ENCODE measurements at regions not wholly inside any gene's neighbourhood (a gene's known extent, or its start where the extent isn't known, plus 50 kb on each side); places are given as distances from the start of the nearest gene placed in this dataset.

DNA sequence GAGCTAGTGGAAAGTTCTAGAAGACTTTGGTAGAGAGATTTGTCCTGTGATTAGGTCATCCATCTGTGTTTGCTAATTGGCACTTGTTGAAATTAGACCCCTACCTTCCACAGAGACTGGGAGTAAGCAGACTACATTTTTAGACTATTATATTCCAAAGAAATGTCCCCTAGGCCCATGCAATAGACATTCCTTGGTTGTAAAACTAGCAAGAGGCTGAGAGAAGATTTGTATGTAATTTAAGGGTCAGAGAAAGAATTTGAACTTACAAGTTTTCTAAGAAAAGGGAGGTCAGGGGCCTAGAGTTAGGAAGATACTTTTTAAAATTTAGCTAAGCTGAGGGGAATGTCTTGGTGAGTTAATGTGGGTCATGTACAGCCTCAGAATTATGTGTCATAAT is 470.7 kb upstream of the SLITRK1 start:
- no TSS peak for BruUV-seq (replicated peaks)
- TF ChIP-seq, protein P1, sequence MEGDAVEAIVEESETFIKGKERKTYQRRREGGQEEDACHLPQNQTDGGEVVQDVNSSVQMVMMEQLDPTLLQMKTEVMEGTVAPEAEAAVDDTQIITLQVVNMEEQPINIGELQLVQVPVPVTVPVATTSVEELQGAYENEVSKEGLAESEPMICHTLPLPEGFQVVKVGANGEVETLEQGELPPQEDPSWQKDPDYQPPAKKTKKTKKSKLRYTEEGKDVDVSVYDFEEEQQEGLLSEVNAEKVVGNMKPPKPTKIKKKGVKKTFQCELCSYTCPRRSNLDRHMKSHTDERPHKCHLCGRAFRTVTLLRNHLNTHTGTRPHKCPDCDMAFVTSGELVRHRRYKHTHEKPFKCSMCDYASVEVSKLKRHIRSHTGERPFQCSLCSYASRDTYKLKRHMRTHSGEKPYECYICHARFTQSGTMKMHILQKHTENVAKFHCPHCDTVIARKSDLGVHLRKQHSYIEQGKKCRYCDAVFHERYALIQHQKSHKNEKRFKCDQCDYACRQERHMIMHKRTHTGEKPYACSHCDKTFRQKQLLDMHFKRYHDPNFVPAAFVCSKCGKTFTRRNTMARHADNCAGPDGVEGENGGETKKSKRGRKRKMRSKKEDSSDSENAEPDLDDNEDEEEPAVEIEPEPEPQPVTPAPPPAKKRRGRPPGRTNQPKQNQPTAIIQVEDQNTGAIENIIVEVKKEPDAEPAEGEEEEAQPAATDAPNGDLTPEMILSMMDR (conservative IDR thresholded peaks at IDR 0.05; ENCODE audit: low read length) = no peak
- no peak for TF ChIP-seq EZH2phosphoT487 (IDR thresholded peaks at IDR 0.05; ENCODE audit: borderline replicate concordance, low read depth, low read length)
- Histone ChIP-seq H3K4me1 (ENCODE audit: insufficient read depth, low read length, poor library complexity, severe bottlenecking) (no peaks in the 10 kb centered on the region), H3K4me2 (ENCODE audit: low read length) (no peak overlapping the region), H4K20me1 (ENCODE audit: insufficient read depth, low read length) (no peaks in the 10 kb centered on the region), H3K27ac (ENCODE audit: low read depth, low read length, poor library complexity, severe bottlenecking) (no peak overlapping the region), H2AFZ (ENCODE audit: low read length) (no peak overlapping the region), H3K79me2 (ENCODE audit: insufficient read depth, low read depth, low read length) (no peaks in the 10 kb centered on the region), H3K36me3 (ENCODE audit: insufficient read depth, low read length) (no peaks in the 10 kb centered on the region), H3K9me2 (ENCODE audit: insufficient read depth, low read length) (no peaks in the 10 kb centered on the region), H3K9me3 (ENCODE audit: low read length) (no peaks in the 10 kb centered on the region), H3K4me3 (ENCODE audit: low read depth, low read length, poor library complexity, severe bottlenecking) (no peak overlapping the region)
- ChIA-PET CTCF (ENCODE audit: unreplicated experiment) (no interaction called here), POLR2A (interaction anchor here (0.6 kb wide), 3 partner anchors 12 to 915 kb away, joined by 3 read pairs; no protein-coding TSS in a partner anchor)
- intact Hi-C loops (cut with micrococcal nuclease; ENCODE audit: unreplicated experiment) = no loop called here
- DNase-seq (ENCODE audit: low spot score) = no peak

DNA sequence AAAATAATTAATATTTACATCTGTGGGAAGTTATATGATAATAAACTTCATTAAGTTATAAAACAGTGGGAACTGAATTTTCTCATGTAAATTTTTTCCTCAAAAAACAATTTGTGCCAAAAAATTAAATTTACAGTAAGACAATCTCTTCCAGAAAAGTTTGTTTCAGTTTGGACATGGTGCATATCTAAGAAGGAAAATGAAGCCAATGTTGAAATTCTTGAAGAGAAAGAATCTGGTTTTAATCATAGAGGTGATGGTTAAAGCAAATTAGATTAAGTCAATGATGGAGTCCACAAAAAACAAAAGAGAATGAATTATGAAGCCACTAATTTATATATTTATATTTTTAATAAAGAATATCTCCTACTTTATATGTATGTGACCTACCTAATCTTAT is 457.2 kb upstream of the SLITRK1 start:
- BruUV-seq (replicated peaks) = no TSS peak
- no peaks in the 10 kb centered on the region for H3K9me3 ChIP-seq (ENCODE audit: low read length)
- POLR2A ChIA-PET = no interaction called here

DNA sequence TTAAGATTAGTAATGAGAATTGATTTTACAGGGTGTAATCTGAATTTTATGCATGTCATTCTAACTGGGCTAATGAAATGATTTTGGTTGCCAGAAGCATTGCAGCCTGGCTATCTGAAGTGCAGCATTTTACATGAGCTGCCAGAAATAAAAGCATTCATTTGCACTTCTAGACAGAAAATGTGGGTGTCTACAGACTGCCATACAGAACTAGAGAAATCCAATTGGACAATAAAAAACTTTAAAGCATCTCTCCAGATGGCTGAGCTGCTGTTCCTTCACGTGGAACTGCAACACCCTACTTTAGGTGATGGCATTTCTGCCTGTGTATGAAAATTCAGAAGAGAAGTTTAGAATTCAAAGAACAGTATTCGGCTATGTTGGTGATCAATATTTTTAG is 450.1 kb upstream of the SLITRK1 start:
- Histone ChIP-seq H3K27ac (ENCODE audit: low read depth, low read length, poor library complexity, severe bottlenecking) (no peak overlapping the region), H2AFZ (ENCODE audit: low read length) (no peak overlapping the region), H3K79me2 (ENCODE audit: insufficient read depth, low read depth, low read length) (no peaks in the 10 kb centered on the region), H3K36me3 (ENCODE audit: insufficient read depth, low read length) (no peaks in the 10 kb centered on the region), H4K20me1 (ENCODE audit: insufficient read depth, low read length) (no peaks in the 10 kb centered on the region), H3K4me2 (ENCODE audit: low read length) (no peak overlapping the region), H3K4me3 (ENCODE audit: low read depth, low read length, poor library complexity, severe bottlenecking) (no peak overlapping the region), H3K9me2 (ENCODE audit: insufficient read depth, low read length) (no peaks in the 10 kb centered on the region), H3K9me3 (ENCODE audit: low read length) (no peaks in the 10 kb centered on the region), H3K4me1 (ENCODE audit: insufficient read depth, low read length, poor library complexity, severe bottlenecking) (no peaks in the 10 kb centered on the region)
- no peak for TF ChIP-seq EZH2phosphoT487 (IDR thresholded peaks at IDR 0.05; ENCODE audit: borderline replicate concordance, low read depth, low read length)
- TF ChIP-seq, protein P1 (conservative IDR thresholded peaks at IDR 0.05; ENCODE audit: low read length) = no peak
- no peak for DNase-seq (ENCODE audit: low spot score)
- POLR2A ChIA-PET = no interaction called here
- intact Hi-C loops (cut with micrococcal nuclease; ENCODE audit: unreplicated experiment) = no loop called here
- CTCF ChIA-PET (ENCODE audit: unreplicated experiment) = no interaction called here
- no TSS peak for BruUV-seq (replicated peaks)

More for the DNA sequence above, 457.2 kb upstream of the SLITRK1 start:
- no peaks in the 10 kb centered on the region for H3K79me2 ChIP-seq (ENCODE audit: insufficient read depth, low read depth, low read length)
- TF ChIP-seq, protein P1 (conservative IDR thresholded peaks at IDR 0.05; ENCODE audit: low read length) = no peak
- TF ChIP-seq EZH2phosphoT487 (IDR thresholded peaks at IDR 0.05; ENCODE audit: borderline replicate concordance, low read depth, low read length) = no peak
- no peaks in the 10 kb centered on the region for H3K36me3 ChIP-seq (ENCODE audit: insufficient read depth, low read length)
- no peak overlapping the region for H3K4me3 ChIP-seq (ENCODE audit: low read depth, low read length, poor library complexity, severe bottlenecking)
- no peak overlapping the region for H3K4me2 ChIP-seq (ENCODE audit: low read length)
- intact Hi-C loops (cut with micrococcal nuclease; ENCODE audit: unreplicated experiment) = no loop called here
- H3K27ac ChIP-seq (ENCODE audit: low read depth, low read length, poor library complexity, severe bottlenecking) = no peak overlapping the region
- CTCF ChIA-PET (ENCODE audit: unreplicated experiment) = no interaction called here
- DNase-seq (ENCODE audit: low spot score) = no peak
- H3K4me1 ChIP-seq (ENCODE audit: insufficient read depth, low read length, poor library complexity, severe bottlenecking) = no peaks in the 10 kb centered on the region
- no peak overlapping the region for H2AFZ ChIP-seq (ENCODE audit: low read length)
- H4K20me1 ChIP-seq (ENCODE audit: insufficient read depth, low read length) = 0 out of 2 replicates have a peak, but pooled peaks cover 3% of the 10 kb centered on the region
- H3K9me2 ChIP-seq (ENCODE audit: insufficient read depth, low read length) = no peaks in the 10 kb centered on the region
